Fibroblast of pulmonary artery (primary cell): ENCODE measurements at regions not wholly inside any gene's neighbourhood (a gene's known extent, or its start where the extent isn't known, plus 50 kb on each side); places are given as distances from the start of the nearest gene placed in this dataset.

Source experiments
- DNase-seq: peaks from one replicate; pipeline ENCODE4 v3.0.0-alpha.2; 2010; ENCODE audit warnings: low read depth
- H3K4me3 ChIP-seq: replicated peaks from 2 replicates; pipeline ENCODE4 v1.5.1; 2011; ENCODE audit warnings: low read depth, mild to moderate bottlenecking, control low read depth, low read length, moderate library complexity
- CTCF ChIP-seq: IDR thresholded peaks from 2 replicates; pipeline ENCODE4 v1.5.1; 2011; ENCODE audit warnings: mild to moderate bottlenecking, control low read depth, low read length, inconsistent platforms; ENCODE audit errors: missing control alignments

- no peak for TF ChIP-seq CTCF
- DNase-seq: no peak
- no peak overlapping the region for H3K4me3 ChIP-seq
Measured at GRCh38 chrX:2629316-2630007, 61.6 kb upstream of the CD99 start.

GRCh38 chrX:2628751-2629315, 62.3 kb upstream of the CD99 start:
- DNase-seq: no peak
- TF ChIP-seq CTCF: no peak
- H3K4me3 ChIP-seq: no peak overlapping the region

GRCh38 chrX:2627272-2627867, 63.7 kb upstream of the CD99 start:
- peak; percentile 59 for TF ChIP-seq CTCF
- H3K4me3 ChIP-seq: no peak overlapping the region
- peak; percentile 63 for DNase-seq

- DNase-seq: no peak
- no peak overlapping the region for H3K4me3 ChIP-seq
- no peak for TF ChIP-seq CTCF
Measured at GRCh38 chrX:2626750-2627149, 64.3 kb upstream of the CD99 start.

- TF ChIP-seq CTCF: no peak
- H3K4me3 ChIP-seq: no peak overlapping the region
- no peak for DNase-seq
Measured at GRCh38 chrX:2620576-2620975, 70.5 kb upstream of the CD99 start.

- no peak for TF ChIP-seq CTCF
- no peak overlapping the region for H3K4me3 ChIP-seq
- no peak for DNase-seq
Measured at GRCh38 chrX:2618516-2618915, 72.6 kb upstream of the CD99 start.
